OCI-LY3 (cell line): ENCODE measurements at regions not wholly inside any gene's neighbourhood (a gene's known extent, or its start where the extent isn't known, plus 50 kb on each side); places are given as distances from the start of the nearest gene placed in this dataset.

ENCODE experiments used
- H2AFZ ChIP-seq: fragments of 200-600, 300-600 bp; shearing (Covaris generic); 2 replicates; pipeline ENCODE4 v1.6.0; 2014; ENCODE audit warnings: antibody characterized with exemption, low read depth, low read length
- H3K27ac ChIP-seq: fragments of 200-600, 300-600 bp; sonication (generic); 2 replicates; pipeline ENCODE4 v1.5.1; 2014; ENCODE audit warnings: mild to moderate bottlenecking, low read length, moderate library complexity, mixed read lengths
- H3K27me3 ChIP-seq: fragments of 200-600, 300-600 bp; sonication (generic); 2 replicates; pipeline ENCODE4 v1.6.1; 2014; ENCODE audit warnings: low read depth, low read length, mixed read lengths
- H3K36me3 ChIP-seq: fragments of 200-600, 300-600 bp; sonication (generic); replicated peaks from 2 replicates; pipeline ENCODE3; 2014; ENCODE audit warnings: low read depth, low read length, mixed read lengths
- H3K4me1 ChIP-seq: fragments of 300-600, 200-600 bp; sonication (generic); 2 replicates; pipeline ENCODE4 v1.6.1; 2014; ENCODE audit warnings: low read length, mixed read lengths
- H3K4me2 ChIP-seq: fragments of 200-600, 300-600 bp; sonication (generic); 2 replicates; pipeline ENCODE4 v1.6.1; 2014; ENCODE audit warnings: low read length, mixed read lengths
- H3K4me3 ChIP-seq: fragments of 300-600, 200-600 bp; sonication (generic); 2 replicates; pipeline ENCODE4 v1.5.1; 2014; ENCODE audit warnings: antibody characterized with exemption, mild to moderate bottlenecking, low read length, moderate library complexity
- H3K79me2 ChIP-seq: fragments of 300-600, 200-600 bp; shearing (Covaris generic); 2 replicates; pipeline ENCODE4 v1.6.1; 2014; ENCODE audit warnings: mild to moderate bottlenecking, low read length, mixed read lengths
- H3K9ac ChIP-seq: fragments of 300-600, 200-600 bp; shearing (Covaris generic); 2 replicates; pipeline ENCODE4 v1.6.0; 2014; ENCODE audit warnings: mild to moderate bottlenecking, low read length, moderate library complexity
- H3K9me3 ChIP-seq: fragments of 200-600, 300-600 bp; shearing (Covaris generic); 2 replicates; pipeline ENCODE4 v1.6.1; 2014; ENCODE audit warnings: low read length, mixed read lengths; ENCODE audit not compliant: insufficient read depth
- H4K20me1 ChIP-seq: fragments of 200-600, 300-600 bp; sonication (generic); 2 replicates; pipeline ENCODE4 v1.6.1; 2016; ENCODE audit warnings: low read length, mixed read lengths; ENCODE audit not compliant: insufficient read depth
- EZH2phosphoT487 ChIP-seq: fragments of 200-600 bp; shearing (Covaris generic); IDR thresholded peaks from 2 replicates; pipeline ENCODE4 v1.6.1; 2018; ENCODE audit warnings: antibody characterized with exemption, mixed run types, low read depth
- TF ChIP-seq, protein P1 (sequence below): fragments of 200-600, 300-600 bp; sonication (generic); IDR thresholded peaks from 2 replicates; pipeline ENCODE4 v1.5.1; 2014; ENCODE audit warnings: antibody characterized with exemption, low read length, low read depth

DNA sequence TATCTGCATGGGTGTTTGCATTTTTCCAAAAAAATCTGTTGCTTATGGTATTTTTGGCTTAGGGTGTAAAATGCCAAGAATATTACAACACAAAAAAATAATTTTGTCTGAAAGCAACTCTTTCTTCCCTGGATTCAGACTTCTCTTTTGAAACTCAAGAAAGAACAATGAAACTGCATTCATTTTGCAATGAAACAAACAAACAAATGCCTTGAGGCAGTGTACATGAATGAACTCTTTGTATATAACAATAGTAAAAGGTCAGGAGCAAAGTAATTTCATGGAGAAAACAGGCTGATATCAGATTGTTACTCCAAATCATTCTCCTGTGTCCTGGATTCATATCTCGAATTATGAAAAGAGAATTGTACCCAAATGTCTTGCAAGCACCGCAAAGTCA, 301.6 kb upstream of the CDH20 start:
- H3K4me3 ChIP-seq: no peak overlapping the region
- no peaks in the 10 kb centered on the region for H3K9me3 ChIP-seq
- H3K4me1 ChIP-seq: no peaks in the 10 kb centered on the region
- no peak overlapping the region for H3K9ac ChIP-seq
- no peaks in the 10 kb centered on the region for H3K27me3 ChIP-seq
- H3K79me2 ChIP-seq: no peaks in the 10 kb centered on the region
- no peak overlapping the region for H3K4me2 ChIP-seq
- no peak overlapping the region for H2AFZ ChIP-seq
- no peak for TF ChIP-seq EZH2phosphoT487
- TF ChIP-seq, protein P1, sequence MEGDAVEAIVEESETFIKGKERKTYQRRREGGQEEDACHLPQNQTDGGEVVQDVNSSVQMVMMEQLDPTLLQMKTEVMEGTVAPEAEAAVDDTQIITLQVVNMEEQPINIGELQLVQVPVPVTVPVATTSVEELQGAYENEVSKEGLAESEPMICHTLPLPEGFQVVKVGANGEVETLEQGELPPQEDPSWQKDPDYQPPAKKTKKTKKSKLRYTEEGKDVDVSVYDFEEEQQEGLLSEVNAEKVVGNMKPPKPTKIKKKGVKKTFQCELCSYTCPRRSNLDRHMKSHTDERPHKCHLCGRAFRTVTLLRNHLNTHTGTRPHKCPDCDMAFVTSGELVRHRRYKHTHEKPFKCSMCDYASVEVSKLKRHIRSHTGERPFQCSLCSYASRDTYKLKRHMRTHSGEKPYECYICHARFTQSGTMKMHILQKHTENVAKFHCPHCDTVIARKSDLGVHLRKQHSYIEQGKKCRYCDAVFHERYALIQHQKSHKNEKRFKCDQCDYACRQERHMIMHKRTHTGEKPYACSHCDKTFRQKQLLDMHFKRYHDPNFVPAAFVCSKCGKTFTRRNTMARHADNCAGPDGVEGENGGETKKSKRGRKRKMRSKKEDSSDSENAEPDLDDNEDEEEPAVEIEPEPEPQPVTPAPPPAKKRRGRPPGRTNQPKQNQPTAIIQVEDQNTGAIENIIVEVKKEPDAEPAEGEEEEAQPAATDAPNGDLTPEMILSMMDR: no peak
- no peak overlapping the region for H3K27ac ChIP-seq
- no peaks in the 10 kb centered on the region for H4K20me1 ChIP-seq
- H3K36me3 ChIP-seq: no peaks in the 10 kb centered on the region

DNA sequence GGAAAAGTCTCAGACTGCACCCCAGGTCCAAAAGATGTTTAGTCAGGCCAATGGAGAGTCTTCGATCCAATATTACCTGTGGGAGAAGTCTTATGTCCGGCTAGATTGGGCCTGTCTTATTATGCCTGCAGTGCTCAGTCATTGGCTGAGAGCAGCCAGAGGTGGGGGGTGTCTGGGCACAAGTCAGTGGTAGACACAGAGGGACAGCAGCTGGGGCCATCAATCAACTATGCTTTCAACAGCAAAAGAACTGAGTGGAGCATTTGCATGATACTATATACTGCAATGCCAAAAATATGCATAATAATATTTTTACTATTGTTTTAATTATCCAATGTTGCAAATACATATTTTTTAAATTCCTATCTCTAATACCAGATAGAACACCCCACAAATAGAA, 298.6 kb upstream of the CDH20 start:
- Histone ChIP-seq H4K20me1 (no peaks in the 10 kb centered on the region), H3K27me3 (no peaks in the 10 kb centered on the region), H3K27ac (no peak overlapping the region), H3K9me3 (no peaks in the 10 kb centered on the region), H3K4me2 (no peak overlapping the region), H3K4me1 (no peaks in the 10 kb centered on the region), H3K4me3 (no peak overlapping the region), H2AFZ (no peak overlapping the region), H3K79me2 (no peaks in the 10 kb centered on the region), H3K36me3 (no peaks in the 10 kb centered on the region), H3K9ac (no peak overlapping the region)
- TF ChIP-seq EZH2phosphoT487: no peak
- TF ChIP-seq, protein P1: no peak

DNA sequence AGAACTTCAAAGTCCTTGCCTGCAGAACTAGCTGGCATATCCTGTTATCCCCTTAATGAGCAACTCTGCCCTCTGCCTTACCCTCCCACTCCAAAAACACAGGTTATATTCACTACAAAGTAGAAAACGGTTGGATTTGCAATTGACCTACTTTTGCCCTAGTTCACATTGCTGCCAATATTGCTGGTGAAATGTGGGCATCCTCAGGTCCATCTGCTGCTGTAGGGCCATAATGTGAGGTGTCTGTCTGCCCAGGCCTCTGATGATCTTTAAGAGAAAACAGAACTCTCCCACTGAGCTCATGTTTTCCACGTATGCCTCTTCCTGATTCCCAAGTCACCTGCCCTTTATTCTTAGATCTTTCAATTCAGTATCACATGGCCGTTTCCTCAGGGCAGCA, 294.0 kb upstream of the CDH20 start:
- no peak overlapping the region for H3K27ac ChIP-seq
- H3K9me3 ChIP-seq: no peaks in the 10 kb centered on the region
- TF ChIP-seq, protein P1: no peak
- TF ChIP-seq EZH2phosphoT487: no peak
- no peak overlapping the region for H3K9ac ChIP-seq
- no peak overlapping the region for H3K4me3 ChIP-seq
- H3K36me3 ChIP-seq: no peaks in the 10 kb centered on the region
- H3K4me1 ChIP-seq: no peaks in the 10 kb centered on the region
- no peaks in the 10 kb centered on the region for H3K79me2 ChIP-seq
- no peaks in the 10 kb centered on the region for H3K27me3 ChIP-seq
- H3K4me2 ChIP-seq: no peak overlapping the region
- H4K20me1 ChIP-seq: no peaks in the 10 kb centered on the region
- no peak overlapping the region for H2AFZ ChIP-seq

DNA sequence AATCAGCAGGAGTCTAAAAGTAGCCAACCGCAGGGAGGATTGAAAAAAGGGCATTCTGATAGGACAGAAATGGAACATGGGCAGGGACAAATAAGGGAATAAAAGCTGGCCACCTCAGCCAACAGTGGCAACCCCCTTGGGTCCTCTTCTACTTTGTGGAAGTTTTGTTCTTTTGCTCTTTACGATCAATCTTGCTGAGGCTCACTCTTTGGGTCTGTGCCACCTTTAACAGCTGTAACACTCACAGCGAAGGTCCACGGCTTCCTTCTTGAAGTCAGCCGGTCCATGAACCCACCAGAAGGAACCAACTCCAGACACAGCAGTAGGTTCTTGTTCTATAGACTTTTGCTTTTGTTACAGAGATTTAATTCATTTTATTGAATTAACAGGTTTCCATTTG, 285.4 kb upstream of the CDH20 start:
- no peaks in the 10 kb centered on the region for H3K36me3 ChIP-seq
- H3K27me3 ChIP-seq: no peaks in the 10 kb centered on the region
- no peaks in the 10 kb centered on the region for H3K79me2 ChIP-seq
- no peak overlapping the region for H3K9ac ChIP-seq
- no peaks in the 10 kb centered on the region for H3K4me1 ChIP-seq
- no peak overlapping the region for H3K4me2 ChIP-seq
- TF ChIP-seq, protein P1: no peak
- TF ChIP-seq EZH2phosphoT487: no peak
- H4K20me1 ChIP-seq: no peaks in the 10 kb centered on the region
- H2AFZ ChIP-seq: no peak overlapping the region
- H3K4me3 ChIP-seq: no peak overlapping the region
- 0 out of 2 replicates have a peak, but pooled peaks cover 4% of the 10 kb centered on the region for H3K9me3 ChIP-seq
- H3K27ac ChIP-seq: no peak overlapping the region
